NCI-H2081 (cell line): ENCODE measurements at regions not wholly inside any gene's neighbourhood (a gene's known extent, or its start where the extent isn't known, plus 50 kb on each side); places are given as distances from the start of the nearest gene placed in this dataset.

Source experiments
- DNase-seq, 2 experiments: peaks; one replicate each; lab custom pipeline; 2025; lab: John Stamatoyannopoulos, UW

DNA sequence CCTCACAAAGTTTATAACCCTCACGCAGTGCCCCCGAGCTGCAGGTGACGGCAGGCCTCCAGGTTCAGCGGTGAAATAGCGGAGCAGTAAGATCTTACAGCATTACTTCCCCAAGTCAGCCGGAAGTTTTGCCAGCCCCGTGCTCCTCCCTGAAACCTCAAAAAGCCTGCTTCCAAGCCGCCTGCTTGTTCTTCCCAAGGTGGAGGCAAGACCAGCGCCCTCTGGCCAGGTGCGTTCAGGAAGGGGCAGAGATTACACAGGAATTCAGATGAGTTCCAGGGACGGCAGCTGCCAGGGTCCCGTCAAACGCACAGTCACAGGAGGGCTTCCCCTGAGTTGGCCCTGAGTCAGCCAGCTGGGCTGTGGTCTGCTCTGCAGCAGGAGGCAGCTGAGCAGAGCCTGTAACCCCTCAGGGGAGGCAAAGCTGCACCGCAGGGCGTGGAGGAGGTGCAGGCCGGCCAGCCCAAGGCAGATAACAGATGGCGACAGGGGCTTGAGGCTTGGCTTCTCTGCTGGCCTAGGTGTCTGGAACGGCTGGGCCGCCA lies 124.1 kb upstream of the RPS6KA2 start:
- no peak for DNase-seq

DNA sequence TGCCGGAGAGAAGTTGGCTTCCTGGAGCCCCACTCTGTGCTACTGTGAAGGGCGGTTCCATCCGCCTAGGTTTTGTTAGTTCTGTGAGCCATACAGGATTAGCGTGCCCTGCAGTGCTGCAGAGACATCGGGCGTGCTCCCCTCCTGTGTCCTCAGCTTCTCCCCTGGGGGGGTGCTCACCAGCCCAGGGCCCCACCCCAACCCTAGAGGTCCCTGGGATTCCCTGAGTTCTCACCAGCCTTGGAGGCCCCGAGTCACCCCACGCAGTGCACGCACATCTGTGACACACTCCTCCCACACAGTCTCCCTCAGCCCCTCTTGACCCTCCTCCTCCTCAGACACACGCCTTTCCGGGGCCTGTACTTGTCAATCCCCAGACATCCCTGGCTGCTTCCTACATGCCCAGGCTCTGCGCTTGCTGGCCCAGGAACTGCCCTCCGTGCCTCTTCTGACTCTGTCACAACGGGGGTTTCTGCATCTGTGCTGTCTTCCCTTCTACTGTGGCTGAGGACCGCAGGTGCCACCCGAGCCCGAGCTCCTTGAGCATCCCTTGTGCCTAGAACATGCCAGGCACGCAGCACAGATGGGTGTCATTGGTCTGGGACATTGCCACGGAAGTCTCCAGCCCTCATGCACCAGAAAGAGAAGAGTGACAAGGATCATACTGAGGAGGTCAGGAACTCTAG lies 123.2 kb upstream of the RPS6KA2 start:
- DNase-seq, result no peak

DNA sequence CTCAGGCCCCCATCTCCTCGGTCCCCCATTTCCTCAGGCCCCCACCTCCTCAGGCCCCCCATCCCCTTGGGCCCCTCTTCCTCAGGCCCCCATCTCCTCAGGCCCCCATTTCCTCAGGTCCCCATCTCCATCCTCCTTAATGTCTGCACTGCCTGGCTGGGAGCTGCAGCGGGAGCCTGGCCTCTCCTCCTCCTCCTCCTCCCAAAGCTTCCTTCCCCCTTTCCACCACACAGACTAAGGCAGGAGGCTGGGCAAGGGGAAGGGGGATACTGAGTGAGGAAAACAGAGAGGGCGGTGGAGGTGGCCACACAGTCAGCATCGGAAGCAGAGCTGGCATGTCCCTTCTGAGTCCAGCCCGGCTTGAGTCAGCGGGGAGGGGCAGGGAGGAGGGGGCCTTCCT lies 122.6 kb upstream of the RPS6KA2 start:
- no peak for DNase-seq

DNA sequence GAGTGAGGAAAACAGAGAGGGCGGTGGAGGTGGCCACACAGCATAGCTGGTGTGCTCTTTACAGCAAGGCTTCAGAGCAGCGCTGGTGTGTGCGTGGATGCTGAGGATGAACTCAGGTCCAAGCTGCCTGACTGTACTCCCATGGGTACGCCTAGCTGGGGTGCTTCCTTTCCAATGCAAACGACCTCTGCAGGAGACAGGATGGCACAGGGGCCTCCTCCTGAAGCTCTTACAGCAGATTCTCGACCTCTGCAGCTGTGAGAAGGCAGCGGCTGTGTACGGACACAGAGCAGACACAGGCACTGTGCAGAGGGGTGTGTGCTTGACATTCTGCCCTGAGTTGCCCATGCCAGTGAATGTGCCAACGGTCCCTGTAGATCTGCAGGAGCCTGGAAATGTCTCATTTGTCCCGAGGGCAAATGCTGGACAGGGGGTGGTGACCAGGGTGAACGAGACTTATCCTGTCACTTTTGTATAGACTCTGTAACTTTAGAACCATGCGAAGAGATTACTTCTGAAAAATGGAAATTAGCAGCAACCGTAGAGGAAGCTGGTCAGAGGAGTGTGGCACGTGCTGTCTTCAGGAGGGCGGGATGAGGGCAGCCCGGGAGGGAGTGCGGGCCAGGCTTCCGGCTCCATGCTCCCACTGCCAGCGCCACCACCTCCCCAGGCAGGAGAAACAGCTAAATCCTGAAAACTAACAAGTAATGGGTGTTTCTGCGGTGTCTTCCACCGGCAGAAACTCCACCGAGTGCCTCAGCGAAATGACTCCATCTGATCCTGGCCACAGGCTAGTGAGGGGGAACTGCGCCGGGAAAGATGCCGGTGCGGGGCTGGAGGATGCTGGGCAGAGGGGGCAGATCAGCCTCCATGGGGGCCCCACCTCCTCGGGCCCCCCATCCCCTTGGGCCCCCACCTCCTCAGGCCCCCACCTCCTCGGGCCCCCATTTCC lies 120.9 kb upstream of the RPS6KA2 start:
- DNase-seq, result no peak

DNA sequence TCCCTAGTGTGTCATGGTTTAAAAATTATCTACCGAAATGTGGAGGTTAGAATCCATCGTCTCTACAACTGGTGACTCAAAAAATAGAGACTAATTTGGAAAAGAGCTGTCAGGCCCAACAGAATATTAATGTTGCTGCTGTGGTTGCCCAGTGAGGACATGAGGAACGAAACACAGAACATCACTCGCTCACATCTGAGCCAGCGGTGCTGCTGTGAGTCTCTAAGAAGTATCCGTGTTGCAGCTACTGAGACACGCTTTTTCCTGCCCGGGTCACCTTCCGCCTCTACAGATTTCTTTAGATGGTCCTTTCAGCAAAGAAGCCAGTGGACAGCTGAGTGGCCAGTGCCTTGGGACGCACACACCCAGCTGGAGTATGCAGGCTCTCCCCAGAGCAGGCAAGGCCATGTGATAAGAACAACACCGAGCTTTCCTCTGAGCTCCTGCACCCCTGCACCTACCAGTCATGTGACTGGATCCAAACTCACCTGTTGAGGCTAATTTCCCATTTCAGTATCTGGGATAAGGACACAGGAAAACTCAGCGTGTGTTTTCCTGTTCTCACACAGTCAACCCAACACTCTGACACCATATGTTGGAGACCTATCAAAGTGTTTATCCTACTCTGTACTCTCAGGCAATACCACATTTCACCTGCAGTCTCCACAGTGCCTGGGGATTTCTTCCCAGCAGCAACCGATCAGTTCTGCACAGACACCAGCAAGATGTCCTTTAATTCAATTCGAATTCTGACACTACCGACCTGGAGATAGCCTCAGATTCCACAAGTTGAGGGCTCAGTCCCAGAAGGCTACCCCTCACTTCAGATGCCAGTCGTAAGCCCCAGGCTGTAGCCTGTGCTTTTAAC lies 119.0 kb upstream of the RPS6KA2 start:
- DNase-seq, result no peak

DNA sequence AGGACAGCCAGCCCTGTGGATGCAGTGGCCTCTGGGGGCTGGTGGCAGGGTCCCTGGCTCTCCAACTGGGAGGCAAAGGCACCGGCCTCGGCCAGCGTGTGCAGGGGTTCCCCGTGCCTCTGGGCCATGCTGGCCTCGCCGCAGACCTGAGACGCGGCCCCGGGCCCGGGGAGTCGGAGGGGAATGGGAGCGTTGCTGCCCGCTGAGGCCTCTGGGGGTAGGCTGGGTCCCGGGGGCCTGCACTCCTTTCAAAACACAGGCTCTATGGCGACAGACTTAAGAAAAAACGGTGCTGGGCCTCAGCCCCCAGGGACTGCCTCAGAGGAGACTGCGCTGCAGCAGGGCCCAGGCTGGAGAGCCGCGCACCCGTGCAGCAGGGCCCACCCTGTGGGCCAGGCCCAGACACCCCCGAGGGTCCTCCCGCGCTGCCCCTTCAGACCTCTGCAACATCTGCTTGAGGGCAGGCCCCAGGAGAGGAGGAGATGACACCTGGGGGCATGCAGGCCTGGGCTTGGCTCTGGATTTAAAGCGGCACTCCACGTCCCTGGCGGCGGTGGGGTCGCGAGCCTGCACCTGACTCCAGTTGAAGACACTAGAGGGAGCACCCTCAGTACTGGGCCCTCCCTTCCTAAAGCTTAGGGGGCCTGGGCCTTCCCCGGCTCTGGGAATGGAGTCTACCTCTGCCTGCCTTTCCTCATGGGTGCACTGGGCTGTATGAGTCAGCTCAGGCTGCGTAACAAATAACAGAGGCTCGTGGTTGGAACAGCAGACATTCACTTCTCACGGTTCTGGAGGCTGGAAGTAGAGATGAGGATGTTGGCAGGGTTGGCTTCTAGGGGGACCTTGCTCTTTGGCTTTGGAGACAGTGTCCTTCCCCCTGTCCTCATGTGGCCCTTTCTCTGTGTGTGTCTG lies 117.4 kb upstream of the RPS6KA2 start:
- no peak for DNase-seq

DNA sequence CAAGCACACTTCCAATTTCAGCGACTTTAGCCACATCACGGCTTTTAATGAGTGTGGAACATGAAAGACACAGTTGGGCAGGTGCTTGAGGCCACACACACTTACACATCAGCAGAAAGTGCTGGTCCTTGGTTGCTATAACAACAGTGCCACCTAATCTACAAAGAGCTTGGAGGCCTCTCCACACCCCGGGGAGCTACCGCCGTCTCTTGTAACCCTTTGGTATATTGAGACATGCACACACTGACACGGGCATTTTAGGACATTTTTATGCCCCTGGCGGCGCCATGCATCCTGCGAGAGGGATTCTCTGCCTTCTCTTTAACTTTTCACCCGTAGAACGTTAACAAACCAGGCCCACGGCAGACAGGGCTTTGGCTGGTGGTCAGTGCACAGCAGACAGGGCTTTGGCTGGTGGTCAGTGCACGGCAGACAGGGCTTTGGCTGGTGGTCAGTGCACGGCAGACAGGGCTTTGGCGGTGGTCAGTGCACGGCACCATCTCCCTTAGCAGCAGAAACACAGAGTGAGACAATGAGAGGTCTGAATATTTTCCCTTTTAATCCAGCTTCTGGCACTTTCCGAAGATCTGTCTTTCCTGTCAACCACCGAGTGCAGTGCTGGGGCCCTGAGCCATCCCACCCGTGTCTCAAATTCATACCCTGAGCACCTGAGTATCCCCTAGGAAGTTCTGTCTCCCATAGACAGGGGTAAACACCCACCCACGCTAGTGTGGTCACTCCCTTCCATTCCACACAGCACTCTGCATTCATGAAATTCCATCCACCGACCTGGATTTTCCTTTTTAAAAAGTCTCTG lies 116.6 kb upstream of the RPS6KA2 start:
- DNase-seq, result no peak

DNA sequence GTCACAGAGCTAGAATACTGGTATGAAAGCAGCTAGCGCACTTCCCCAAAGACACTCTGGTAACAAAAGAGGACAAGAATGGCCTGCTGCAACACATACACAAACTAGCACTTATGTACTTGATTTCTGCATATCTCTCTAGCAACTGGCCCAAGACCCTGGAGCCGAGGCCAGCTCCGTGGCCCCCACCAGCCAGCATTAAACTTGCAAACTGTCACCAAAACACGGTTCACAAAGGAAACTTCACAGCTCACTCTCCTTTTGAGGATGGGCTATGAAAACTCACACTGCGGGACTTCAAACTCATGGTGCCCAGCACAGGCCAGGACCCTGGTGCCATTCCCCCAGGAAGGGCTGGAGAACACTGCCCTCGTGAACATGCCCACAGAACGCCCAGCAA lies 115.9 kb upstream of the RPS6KA2 start:
- no peak for DNase-seq

DNA sequence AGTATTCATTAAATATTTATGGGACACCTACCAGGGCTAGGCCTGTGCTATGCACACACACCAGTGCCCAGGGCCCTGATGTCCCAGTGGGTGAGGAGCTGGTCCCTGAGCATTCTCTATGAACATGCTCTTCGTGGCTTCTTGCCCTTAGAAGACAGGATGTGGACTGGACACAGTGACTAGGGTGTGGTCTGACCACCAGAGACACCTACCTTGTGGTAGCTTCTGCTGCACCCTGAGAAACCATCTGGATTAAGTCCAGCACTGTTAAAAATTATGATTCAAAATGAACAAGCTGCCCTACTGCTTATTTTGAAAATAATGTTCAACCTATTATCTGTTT lies 112.9 kb upstream of the RPS6KA2 start:
- no peak for DNase-seq

DNA sequence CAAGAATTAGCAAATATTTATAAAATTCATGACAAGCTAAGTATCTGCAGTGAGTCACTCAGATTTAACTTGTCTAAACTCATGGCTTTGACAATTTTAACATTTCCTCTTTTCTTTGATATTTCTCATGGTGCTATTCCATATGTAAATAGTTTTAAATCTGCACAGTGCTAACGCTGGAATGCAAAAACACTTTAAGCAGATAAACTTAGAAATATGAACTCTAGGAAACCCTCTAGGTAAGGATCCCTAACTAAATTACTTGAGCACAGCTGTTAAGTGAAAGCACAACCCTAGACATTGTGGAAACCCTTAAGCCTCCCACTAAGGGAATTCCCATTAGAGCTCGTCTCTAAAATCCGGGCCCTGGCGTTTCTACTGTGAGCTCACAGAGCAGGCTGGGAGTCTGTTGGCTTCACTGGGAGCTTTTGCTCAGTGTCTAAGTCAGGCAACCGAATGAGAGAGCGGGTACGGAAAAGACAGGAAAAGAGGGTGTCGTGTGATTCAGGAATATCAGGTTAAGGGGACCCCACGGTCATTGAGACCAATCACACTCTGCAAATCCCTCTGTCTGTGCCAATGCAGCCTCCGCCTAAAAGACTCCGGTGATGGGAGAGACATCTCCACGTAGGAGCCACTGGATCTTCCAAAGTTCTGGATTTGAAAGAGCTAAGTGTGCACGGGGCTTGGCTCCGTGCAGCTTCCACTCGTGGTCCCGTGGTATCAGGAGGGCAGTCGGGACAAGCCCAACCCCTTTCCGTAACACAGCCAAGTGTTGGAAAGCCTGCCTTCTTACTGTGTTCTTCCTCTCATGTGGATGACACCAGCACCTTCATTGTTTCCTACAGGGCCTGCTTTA lies 112.3 kb upstream of the RPS6KA2 start:
- DNase-seq, result no peak

DNA sequence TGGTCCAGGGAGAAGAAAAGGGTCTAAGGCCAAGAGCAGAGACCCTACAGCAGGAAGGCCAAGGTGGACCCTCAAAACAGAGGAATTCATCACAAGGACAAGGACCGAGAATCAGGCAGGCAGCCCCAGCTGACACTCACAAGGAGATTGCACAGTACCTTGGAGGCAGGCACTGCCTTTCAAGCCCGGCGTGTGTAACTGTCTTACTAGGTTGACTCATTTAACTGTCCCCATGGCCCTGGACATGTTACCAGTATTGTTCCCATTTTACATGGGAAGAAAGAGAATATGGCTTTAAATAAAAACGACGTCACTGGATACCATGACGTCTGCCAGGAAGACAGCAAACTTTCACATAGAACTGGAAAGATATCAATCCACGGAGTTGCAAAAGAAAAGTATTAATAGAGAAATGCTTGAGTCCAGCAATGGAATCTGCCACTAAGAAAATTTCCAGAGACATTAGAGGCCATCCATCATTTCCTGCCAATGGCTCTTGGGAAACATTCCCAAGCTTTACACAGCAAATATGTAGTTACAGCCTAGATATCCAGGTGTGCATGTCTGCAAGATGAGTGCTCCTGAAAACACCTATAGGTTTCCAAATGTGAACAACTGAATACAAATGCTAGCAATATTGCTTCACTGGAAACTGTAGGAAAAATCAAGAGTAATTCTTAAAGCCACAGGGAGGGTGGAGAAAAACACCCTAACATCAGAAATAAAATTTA lies 111.5 kb upstream of the RPS6KA2 start:
- no peak for DNase-seq

DNA sequence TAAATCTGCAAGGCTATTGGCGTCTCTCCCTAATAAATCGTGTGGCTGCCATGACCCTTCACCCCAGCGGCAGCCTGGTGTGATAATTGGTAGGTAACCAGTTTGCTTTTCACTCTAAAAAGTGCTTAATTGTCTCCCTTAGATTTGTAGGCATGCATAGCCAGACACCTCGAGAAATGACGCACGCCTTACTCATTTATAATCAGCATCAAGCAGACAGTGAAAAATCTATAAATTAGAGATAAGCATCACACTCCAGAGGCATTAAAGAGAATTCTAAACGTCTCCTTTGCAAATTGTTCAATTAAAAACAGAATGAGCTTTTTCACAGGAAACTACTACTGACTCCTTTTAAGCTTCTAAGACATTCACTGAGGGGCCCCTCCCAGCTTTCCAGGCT lies 110.2 kb upstream of the RPS6KA2 start:
- no peak for DNase-seq

DNA sequence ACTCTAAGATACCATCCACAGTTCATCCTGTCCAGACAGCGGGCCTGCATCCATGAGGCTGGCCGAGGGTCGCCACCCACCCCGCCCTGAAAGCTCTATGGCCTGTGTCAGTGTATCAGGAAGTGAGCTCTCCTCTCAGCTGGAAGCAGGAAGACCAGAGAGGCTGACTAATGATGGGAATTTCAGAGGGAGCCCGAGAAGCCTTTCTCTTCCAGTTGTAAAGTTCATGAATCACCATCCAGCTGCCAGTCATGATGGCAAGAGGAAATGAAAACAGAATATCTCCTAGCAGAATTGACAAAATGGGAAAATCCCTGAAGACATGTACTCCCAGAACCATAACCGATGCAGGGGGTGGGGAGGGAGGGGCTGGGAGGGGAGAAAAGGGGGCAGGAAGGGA lies 109.6 kb upstream of the RPS6KA2 start:
- no peak for DNase-seq

DNA sequence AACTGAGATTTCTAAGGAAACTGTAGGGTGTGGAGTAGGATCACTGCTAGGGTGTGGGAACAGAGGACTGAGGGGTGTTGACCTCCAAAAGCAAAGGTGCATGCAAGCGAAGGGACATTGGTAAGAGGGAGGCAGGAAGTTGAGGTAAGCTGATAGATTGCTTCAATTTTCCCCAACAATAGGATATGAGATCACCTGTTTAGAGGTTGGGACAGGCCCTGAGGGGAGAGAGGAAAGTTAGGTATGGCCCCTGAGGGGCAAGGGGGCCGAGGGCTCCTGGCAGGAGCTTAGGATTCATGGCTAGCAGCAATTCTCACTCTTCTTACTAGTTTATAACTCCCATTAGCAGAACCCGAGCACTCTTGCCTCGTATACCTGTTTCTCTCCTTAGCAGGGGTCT lies 106.8 kb upstream of the RPS6KA2 start:
- DNase-seq, result no peak

DNA sequence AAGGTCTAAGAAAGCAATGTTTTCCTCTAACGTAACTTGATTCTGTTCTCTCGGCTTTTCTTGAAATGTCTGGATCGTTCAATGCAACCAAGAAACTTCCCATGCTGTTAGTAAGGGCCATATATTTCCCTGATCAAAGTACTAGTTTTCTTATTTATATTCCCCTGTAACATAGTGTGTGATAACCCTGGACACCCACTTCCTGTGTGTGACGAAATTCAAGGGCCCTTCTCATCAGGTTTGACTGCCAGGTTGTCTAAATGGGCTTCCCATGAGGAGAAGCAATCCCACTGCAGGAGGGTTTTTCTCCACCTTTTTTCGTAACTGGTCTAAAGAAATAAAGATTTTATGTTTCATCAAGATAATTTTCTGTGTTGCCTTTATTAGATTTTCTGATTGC lies 102.6 kb upstream of the RPS6KA2 start:
- no peak for DNase-seq

DNA sequence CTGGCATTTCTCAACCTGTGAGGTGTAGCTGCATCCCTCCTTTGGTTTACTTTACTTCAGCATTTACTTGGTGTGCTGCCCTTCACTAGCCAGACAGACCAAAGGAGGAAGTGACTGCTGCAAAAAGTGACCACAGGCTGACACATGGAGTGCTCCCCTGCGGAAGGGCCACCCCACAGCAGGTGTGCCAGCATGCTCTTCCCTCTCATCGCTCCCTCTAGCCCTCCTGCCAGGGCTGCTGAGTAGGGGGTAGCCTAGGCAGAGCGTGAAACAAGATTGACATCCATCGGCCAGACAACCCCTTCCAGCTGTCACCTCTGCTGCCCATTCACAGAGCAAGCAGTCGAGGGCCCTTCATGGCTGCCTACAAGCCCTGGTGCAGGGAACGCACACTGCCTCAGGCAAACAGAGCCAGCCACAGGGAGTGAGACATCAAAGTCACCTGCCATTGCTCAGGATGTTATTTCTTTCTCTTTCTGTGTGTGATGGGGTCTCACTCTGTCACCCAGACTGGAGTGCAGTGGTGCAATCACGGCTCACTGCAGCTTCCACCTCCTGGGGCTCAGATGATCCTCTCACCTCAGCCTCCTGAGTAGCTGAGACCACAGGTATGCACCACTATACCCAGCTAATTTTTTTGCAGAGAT lies 102.0 kb upstream of the RPS6KA2 start:
- DNase-seq, result no peak

DNA sequence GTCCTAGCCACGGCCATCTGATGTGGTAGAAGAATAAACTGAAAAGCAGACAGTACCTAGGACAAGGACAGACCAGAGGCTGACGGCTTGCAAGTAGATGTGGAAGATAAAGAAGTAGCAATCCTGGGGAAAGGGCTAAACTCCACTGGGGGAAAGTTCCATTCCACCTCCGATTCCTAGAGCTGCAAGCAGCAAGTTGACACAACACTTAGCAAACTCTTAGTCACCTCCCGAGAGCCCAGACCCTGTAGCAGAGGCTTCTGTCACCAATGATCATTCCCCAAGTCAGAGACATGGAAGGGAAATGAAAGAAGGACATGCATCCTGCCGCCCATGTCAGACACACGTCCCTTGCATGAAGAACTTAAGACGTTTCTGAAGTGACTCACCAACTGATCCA lies 99.2 kb upstream of the RPS6KA2 start:
- no peak for DNase-seq

DNA sequence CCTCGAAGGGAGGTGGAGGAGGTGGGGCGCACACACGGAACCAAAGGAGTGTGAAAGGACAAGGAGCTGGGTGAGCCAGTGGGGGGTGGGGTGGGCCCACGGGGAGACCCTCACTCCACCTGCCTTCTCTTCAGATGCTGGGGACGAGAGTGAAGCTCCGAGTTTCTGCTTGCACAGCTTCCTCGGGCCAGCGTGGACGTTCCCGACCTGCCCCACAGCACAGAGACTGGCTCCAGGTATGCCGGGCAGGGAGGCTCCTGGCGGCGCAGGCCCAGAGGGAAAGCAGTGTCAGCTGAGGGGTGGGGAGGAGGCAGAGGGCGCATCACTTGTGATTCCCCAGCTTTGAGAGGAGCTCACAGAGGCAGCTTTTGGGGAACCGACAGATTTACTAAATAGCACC lies 98.5 kb upstream of the RPS6KA2 start:
- DNase-seq, result no peak
